ENCODE measurements at regions not wholly inside any gene's neighbourhood (a gene's known extent, or its start where the extent isn't known, plus 50 kb on each side); places are given as distances from the start of the nearest gene placed in this dataset.

GRCh38 chr16:6020162-6020985, 922.8 kb upstream of the EEF2KMT start:
- no peak for TF ChIP-seq CTCF (IDR thresholded peaks at IDR 0.05; ENCODE audit: unreplicated experiment in 3 of 3)
- no peak overlapping the region for H3K27ac Mint-ChIP-seq
- H3K27me3 Mint-ChIP-seq (ENCODE audit: low read depth), result peaks cover 81% of the 10 kb centered on the region
- H3K36me3 Mint-ChIP-seq (ENCODE audit: low read depth), result no peaks in the 10 kb centered on the region
- H3K4me1 Mint-ChIP-seq, result no peaks in the 10 kb centered on the region
- no peaks in the 10 kb centered on the region for H3K9me3 Mint-ChIP-seq
- peak overlapping the region; percentile 34 to 62 (median 55) for H3K4me3 Mint-ChIP-seq

- H3K36me3 Mint-ChIP-seq (ENCODE audit: low read depth), result no peaks in the 10 kb centered on the region
- no peaks in the 10 kb centered on the region for H3K9me3 Mint-ChIP-seq
- no peak for TF ChIP-seq CTCF (IDR thresholded peaks at IDR 0.05; ENCODE audit: unreplicated experiment in 3 of 3)
- H3K4me1 Mint-ChIP-seq, result no peaks in the 10 kb centered on the region
- no peak overlapping the region for H3K27ac Mint-ChIP-seq
- H3K27me3 Mint-ChIP-seq (ENCODE audit: low read depth), result peaks cover 87% of the 10 kb centered on the region
- H3K4me3 Mint-ChIP-seq, result peak overlapping the region in 1 of 3 experiments; percentile 62
These were observed 921.9 kb upstream of the EEF2KMT start for GRCh38 chr16:6019490-6019991.

- peak overlapping the region; percentile 54 to 82 (median 60) for H3K4me3 Mint-ChIP-seq
- H3K27ac Mint-ChIP-seq, result no peak overlapping the region
- H3K4me1 Mint-ChIP-seq, result no peaks in the 10 kb centered on the region
- TF ChIP-seq CTCF (IDR thresholded peaks at IDR 0.05; ENCODE audit: unreplicated experiment in 3 of 3), result no peak
- peaks cover 83% of the 10 kb centered on the region for H3K27me3 Mint-ChIP-seq (ENCODE audit: low read depth)
- no peaks in the 10 kb centered on the region for H3K9me3 Mint-ChIP-seq
- H3K36me3 Mint-ChIP-seq (ENCODE audit: low read depth), result no peaks in the 10 kb centered on the region
These were observed 921.4 kb upstream of the EEF2KMT start for GRCh38 chr16:6018848-6019489.

GRCh38 chr16:6016530-6017184, 919.1 kb upstream of the EEF2KMT start:
- TF ChIP-seq CTCF (IDR thresholded peaks at IDR 0.05; ENCODE audit: unreplicated experiment in 3 of 3), result peak; percentile 50 to 77 (median 60)
- Mint-ChIP-seq H3K4me3 (no peak overlapping the region), H3K9me3 (no peaks in the 10 kb centered on the region), H3K27ac (no peak overlapping the region), H3K4me1 (no peaks in the 10 kb centered on the region), H3K27me3 (ENCODE audit: low read depth) (peaks cover 74% of the 10 kb centered on the region), H3K36me3 (ENCODE audit: low read depth) (no peaks in the 10 kb centered on the region)

- Mint-ChIP-seq H3K9me3 (no peaks in the 10 kb centered on the region), H3K27me3 (ENCODE audit: low read depth) (peaks cover 50% of the 10 kb centered on the region), H3K27ac (no peak overlapping the region), H3K36me3 (ENCODE audit: low read depth) (no peaks in the 10 kb centered on the region), H3K4me1 (no peaks in the 10 kb centered on the region), H3K4me3 (no peak overlapping the region)
- no peak for TF ChIP-seq CTCF (IDR thresholded peaks at IDR 0.05; ENCODE audit: unreplicated experiment in 3 of 3)
These were observed 915.1 kb upstream of the EEF2KMT start for GRCh38 chr16:6012716-6013115.

All from nephron (organoid).